ENCODE measurements at regions not wholly inside any gene's neighbourhood (a gene's known extent, or its start where the extent isn't known, plus 50 kb on each side); places are given as distances from the start of the nearest gene placed in this dataset.

DNA sequence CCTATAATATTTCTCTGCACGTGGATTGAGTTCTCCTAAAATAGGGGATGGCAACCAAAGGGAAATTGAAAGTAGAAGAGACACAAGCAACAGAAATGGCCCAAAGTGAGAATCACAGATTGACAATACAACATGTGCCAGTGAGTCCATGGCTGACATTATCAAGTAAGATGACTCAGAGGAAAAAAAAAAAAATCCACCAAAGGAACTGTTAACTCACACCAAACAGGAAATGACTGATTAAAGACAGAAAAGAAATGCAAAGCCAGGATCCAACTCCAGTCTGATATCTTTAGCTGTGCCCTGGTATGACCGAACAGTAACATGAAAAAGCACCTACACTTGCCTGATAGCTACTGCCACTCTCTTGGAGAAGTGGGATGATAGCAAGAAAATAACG lies 485.0 kb downstream of the PRKD1 start:
- no peak for DNase-seq (ENCODE audit: extremely low spot score)
- no peak for TF ChIP-seq CTCF (IDR thresholded peaks at IDR 0.05; ENCODE audit: control extremely low read depth, extremely low read depth, low read depth, missing control alignments)
- POLR2A ChIA-PET: no interaction called here
- CTCF ChIA-PET: interaction anchor here (1.4 kb wide), 1 partner anchor 11 kb away, joined by 4 read pairs; no protein-coding TSS in a partner anchor

DNA sequence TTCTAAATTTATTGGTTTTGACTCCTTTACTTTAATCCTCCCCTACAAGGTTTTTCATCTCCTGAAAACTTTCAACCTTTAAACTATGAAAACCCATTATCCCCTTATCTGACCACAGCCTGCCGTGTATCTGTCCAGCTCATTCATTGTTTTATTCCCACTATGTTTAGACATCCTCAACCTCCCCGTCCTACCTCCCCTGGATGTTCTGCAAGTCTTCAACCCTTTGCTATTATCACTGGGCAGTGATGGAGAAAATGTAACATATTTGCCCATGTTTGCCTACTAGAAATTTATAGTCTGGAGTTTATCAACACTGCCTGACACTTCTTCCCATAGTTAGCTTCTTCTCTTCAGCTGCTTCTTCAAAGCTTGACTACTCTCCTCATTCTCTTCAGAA lies 483.4 kb downstream of the PRKD1 start:
- DNase-seq (ENCODE audit: extremely low spot score): no peak
- TF ChIP-seq CTCF (IDR thresholded peaks at IDR 0.05; ENCODE audit: control extremely low read depth, extremely low read depth, low read depth, missing control alignments): no peak
- POLR2A ChIA-PET: no interaction called here
- CTCF ChIA-PET: interaction anchor here (1.1 to 1.4 kb wide), 2 partner anchors 9 to 28 kb away, joined by 3 to 4 read pairs; no protein-coding TSS in a partner anchor

GRCh38 chr14:29444805-29445204 lies 482.8 kb downstream of the PRKD1 start:
- POLR2A ChIA-PET: no interaction called here
- CTCF ChIA-PET: no interaction called here
- no peak for TF ChIP-seq CTCF (IDR thresholded peaks at IDR 0.05; ENCODE audit: control extremely low read depth, extremely low read depth, low read depth, missing control alignments)
- no peak for DNase-seq (ENCODE audit: extremely low spot score)

DNA sequence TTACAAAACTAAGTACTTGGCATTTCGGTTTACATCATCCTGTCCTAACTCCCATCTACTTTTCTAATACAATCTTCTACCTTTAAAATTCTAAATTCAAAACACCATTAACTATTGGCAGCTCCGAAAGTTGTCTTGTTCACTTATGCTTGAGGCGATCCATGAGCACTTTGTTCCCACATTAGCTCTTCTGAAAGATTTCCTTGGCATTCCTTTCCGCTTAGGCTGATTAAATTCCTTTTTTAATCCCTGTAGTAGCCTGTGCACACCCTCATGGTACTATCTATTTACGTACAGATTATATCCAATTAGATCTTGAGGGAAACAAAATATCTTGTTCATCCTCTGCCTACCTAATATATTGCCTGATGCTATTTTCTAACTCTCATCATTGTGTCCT lies 480.7 kb downstream of the PRKD1 start:
- TF ChIP-seq CTCF (IDR thresholded peaks at IDR 0.05; ENCODE audit: control extremely low read depth, extremely low read depth, low read depth, missing control alignments): no peak
- DNase-seq (ENCODE audit: extremely low spot score): no peak
- ChIA-PET CTCF (interaction anchor here (1.0 to 1.3 kb wide), 2 partner anchors 9 to 22 kb away, joined by 3 read pairs; no protein-coding TSS in a partner anchor), POLR2A (no interaction called here)

DNA sequence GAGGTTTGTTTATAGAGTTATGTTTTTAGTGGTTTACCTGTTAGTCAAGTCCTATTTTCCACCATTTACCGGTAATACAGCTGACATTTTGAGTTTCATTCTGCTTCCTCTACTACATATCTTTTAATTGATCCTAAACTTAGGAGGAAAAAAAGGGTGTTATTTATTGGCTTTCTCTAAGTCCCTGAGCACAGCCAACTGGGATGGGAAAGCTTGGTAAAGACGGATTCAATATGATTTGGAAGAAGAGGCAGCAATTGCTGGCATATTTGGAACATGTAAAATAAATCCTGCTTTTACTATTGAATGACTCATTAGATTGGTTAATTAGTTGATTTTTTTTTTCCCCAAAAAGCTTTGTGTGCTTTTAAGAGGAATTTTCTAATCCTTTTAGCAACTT lies 475.7 kb downstream of the PRKD1 start:
- CTCF ChIA-PET: interaction anchor here (1.3 kb wide), 1 partner anchor 24 kb away, joined by 6 read pairs; no protein-coding TSS in a partner anchor
- no peak for DNase-seq (ENCODE audit: extremely low spot score)
- POLR2A ChIA-PET: no interaction called here
- TF ChIP-seq CTCF (IDR thresholded peaks at IDR 0.05; ENCODE audit: control extremely low read depth, extremely low read depth, low read depth, missing control alignments): no peak

- ChIA-PET CTCF (interaction anchor here (1.0 to 1.4 kb wide), 4 partner anchors 10 to 23 kb away, joined by 3 to 6 read pairs (median 4); no protein-coding TSS in a partner anchor), POLR2A (no interaction called here)
- no peak for DNase-seq (ENCODE audit: extremely low spot score)
- TF ChIP-seq CTCF (IDR thresholded peaks at IDR 0.05; ENCODE audit: control extremely low read depth, extremely low read depth, low read depth, missing control alignments): no peak
Observed at GRCh38 chr14:29453045-29453444, 474.6 kb downstream of the PRKD1 start.

Measured in GM10248 (cell line).